Stimulated activated CD4-positive, alpha-beta T cell treated with anti-CD3 and anti-CD28 coated beads, TNF-alpha, amount 100 ng/mL, for 48 hours (primary cell): ENCODE measurements at regions not wholly inside any gene's neighbourhood (a gene's known extent, or its start where the extent isn't known, plus 50 kb on each side); places are given as distances from the start of the nearest gene placed in this dataset.
A peak's percentile ranks its signal among the peaks of the same experiment; 100 is the strongest.

ENCODE experiments used
- DNase-seq, 3 donors: peaks; one replicate each; pipeline ENCODE4 v3.0.0-alpha.2; 2020; ENCODE audit warnings: low read depth in 3 of 3

DNA sequence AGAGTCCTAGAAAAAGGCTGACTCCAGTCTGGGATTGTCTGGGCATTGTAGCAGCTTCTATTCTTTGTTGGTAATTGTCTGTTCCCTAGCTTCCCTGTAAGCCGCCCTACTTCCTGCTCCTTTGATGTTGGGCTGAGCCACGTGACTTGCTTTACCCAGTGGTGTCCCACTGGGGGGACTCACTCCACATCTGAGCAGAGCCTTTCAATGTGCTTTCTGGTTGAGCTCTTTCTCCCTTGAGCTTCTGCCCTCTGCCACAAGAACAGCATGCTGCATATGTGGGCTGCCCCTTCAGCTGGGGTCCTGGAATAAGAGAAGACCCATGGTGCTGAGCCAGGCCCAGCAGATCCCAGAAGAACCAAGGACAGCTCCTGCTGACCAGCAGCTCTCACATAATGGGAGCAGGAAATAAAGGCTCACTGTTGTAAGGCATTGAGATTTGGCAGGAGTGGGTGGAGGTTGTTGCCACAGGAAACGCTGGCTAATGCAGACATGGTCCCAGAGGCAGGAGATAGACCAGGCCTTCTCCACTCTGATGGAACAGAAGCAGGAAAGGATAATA is 276.3 kb upstream of the GJB5 start:
- DNase-seq, result no peak

DNA sequence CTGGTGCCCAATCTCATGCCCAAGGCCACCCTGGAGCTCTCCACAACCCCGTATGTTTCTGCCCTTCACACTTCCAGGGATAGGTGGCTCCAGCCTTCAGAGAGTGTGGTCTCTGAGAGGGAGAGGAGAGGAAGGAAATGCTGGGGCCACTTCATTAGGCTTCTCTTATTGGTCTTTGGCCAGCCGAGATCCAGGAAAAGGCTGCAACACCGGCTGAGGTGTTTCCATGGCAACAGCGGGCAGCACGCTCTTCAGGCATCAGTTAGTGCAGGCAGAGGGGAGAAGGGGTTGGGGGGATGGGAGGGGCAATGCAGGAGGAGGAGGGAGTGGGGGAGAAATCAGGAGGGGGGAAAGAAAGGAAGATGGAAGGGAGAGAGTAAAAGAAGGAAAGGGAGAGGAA is 275.1 kb upstream of the GJB5 start:
- DNase-seq, result no peak

DNA sequence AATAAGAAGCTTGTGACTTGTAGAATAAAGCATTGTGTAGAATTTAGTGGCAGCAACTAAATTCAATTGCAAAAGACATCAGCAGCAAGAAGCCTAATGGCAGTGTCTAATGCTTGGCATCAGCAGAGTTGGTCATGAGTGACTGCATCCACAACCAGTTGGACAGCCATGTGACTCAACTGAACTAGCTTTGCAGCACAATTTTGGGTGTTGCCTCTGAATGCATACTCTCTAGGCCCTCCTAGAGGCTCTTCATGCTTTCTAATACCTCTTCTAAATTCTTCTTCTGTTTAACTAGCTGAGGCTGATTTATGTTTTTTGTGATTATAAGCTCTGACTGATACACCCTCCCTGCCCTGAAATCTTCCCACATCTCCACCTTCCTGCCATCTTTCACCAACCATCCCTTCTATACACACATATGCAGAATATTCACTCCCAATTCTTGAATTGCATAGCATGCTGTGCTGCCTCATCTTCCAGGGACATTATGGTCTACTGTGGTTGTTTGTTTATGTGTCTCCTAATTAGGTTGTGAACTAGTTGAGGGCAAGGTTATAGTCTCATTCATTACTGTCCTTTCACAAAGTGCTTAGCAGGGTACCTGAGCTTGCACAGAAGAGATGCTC is 266.7 kb upstream of the GJB5 start:
- no peak for DNase-seq

DNA sequence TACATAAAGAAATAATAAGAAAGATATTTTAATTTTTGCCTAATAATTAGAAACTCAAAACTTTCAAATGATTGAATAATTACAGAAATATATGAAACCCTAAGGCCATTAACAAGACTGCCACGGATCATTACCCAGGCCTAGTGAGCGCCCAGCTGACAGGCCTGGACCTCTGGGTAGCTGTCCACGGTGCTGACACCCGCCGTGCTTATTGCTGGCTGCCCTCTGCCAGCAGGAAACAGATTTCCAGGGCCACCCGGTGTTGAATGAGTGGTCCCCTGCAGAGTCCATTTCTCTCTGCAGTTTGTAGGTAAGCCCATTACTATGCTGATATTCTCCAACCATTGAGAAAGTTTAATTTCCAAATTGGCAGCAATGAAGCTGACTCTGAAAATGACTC is 254.4 kb upstream of the GJB5 start:
- peak in 1 of 3 donors; percentile 0 for DNase-seq

DNA sequence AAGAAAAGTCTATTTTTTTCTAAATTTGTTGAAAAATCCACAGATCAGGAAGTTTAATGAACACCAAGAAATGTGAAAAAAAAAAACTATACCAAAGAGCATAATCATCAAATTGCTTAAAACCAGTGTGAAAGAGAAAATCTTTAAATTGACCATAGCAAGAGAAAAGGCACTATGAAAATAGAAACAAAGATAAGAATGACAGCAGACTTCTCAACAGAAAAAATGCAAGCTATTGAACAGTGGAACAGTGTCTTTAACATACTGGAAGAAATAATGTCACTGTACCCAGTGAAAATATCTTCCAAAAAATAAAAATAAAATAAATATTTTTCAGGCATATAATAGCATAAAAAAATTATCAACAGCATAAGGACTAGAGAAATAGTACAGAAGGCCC is 243.0 kb upstream of the GJB5 start:
- DNase-seq, result no peak

DNA sequence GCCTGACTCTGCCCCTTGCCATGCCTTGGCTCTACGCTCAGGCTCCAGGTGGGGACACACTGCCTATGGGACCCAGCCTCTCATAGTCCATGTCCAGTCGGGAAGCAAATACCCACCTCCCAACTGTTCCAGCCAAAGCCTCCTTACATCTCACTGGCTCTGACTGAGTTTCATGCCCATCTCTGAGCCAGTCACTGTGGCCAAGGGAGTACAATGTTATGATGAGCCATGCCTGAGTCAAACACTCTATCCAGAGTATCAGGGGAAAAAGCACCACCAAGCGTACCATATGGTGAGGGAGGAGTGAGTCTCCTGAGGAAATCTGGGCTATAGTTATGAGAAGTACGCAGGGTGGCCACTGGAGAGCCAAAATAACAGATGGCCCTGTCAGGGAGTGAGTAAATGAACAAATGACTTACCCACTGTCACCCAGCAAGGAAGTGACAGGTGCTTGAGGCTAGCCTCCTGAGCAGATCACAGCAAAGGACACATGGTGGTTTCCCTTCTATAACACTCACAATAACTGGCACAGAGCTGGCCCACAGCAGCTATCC is 236.6 kb upstream of the GJB5 start:
- no peak for DNase-seq

DNA sequence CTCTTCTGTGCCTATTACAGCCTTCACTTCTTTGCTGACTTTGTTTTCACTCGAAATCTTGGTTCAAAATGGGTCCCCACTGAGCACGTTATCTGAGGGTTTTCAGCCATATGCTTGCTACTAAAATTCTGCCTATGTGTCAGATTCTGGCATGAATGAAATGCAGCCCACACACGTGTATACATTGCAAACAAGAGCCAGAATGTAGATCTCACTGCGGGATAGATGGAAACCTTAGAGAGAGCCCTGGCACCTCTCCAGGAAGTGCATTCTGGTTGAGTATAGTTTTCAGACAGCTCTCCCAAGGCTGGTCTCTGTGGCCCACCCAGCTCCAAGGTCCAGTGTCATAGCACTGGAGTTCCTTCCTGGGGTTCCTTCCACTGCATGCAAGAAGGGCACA is 234.7 kb upstream of the GJB5 start:
- DNase-seq, result no peak

DNA sequence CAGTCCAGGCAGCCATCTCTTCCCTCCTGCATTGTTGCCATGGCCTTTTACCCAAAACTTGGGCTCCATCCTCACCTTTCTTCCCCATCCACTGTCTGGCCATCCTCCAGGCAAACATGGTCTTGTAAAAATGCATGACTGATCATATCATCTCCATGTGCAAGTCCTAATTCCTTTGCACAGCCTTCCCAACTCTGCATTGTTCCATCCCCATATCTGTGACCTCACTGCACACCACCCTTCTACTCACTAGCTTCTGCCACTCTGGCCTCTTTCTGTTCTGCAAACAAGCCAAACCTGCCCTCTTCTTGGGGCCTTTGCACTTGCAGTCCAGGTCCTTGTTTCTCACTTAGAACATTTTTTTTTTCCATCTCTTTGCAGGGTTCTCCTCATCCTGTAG is 230.1 kb upstream of the GJB5 start:
- DNase-seq, result no peak

DNA sequence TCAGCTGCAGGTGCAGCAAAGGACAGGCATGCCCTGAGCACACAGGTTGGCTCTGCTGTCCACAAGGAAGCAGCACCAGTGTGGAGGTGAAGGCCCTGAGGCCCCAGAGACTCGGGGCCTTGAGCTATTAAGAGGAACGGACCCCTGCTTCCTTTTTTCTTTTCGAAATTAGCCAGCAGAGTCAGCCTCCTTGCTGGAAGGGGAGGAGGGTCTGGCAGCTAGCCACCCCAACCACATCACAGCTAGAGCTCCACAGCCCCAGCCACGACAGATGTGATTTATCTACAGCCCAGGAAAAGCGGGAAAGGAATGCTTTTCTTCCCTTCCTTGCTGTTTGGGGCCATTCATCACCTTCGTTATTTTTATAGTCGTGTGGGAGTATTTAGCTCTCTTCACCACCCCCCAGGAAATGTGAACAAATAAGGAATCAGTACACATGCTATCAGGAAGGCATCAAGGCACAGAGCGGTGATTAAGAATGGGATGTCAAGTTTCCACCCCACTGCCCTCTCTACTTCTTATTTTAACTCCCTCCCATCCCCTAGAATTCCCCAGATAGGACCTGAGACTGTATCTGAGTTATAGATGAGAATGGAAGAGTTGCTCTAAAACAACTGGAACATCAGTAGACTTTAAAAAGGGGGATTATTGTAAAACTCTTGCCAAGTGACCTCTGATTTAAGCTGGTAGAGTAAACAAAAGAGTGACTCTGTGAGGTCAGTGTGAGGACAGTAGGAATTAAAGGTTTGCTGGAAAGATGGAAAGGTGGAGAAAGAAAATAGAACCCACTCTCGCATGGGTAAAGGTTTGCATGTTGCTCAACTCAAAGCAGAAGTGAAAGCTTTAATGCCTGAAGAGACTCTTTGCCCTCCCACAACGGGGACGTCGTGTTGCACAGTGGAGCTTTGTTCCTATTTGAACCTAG is 224.7 kb upstream of the GJB5 start:
- no peak for DNase-seq

DNA sequence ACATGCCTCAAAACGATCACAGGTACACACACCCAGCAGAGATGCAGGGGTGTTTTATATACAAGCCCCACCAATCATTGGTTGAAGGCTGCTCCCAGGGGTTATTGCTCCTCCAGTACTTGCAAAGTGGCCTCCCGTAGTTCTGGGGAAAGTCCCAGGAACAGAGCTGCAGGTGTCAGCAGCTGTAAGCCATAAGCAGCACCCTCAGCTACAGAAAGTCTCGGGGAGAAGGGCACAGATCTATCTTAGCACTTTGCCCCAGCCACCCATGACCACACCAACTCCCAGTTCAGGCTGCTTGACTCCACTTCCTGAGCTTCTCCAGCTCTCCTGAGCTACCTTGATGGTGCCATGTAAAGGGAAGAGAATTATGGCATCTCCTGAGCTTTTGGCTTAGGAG is 222.7 kb upstream of the GJB5 start:
- DNase-seq, result no peak

DNA sequence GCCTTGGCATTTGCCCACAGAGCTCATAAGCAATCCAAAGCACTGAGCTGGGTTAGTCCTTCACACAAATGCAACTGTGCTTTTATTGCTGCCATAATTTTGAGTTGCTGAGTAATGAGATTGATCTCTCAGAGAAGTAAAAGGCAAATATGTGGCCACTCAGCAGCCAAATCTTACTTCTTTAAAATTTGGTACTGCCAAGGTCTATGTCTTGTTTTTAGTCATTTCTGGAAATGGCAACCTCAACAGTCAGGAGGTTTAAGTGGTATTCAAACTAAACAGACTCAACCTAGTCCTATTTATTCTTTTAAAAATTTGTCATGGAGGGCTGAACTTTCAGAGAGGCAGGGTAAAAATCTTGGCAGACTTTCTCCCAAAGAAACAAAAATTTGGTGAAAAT is 216.4 kb upstream of the GJB5 start:
- no peak for DNase-seq

DNA sequence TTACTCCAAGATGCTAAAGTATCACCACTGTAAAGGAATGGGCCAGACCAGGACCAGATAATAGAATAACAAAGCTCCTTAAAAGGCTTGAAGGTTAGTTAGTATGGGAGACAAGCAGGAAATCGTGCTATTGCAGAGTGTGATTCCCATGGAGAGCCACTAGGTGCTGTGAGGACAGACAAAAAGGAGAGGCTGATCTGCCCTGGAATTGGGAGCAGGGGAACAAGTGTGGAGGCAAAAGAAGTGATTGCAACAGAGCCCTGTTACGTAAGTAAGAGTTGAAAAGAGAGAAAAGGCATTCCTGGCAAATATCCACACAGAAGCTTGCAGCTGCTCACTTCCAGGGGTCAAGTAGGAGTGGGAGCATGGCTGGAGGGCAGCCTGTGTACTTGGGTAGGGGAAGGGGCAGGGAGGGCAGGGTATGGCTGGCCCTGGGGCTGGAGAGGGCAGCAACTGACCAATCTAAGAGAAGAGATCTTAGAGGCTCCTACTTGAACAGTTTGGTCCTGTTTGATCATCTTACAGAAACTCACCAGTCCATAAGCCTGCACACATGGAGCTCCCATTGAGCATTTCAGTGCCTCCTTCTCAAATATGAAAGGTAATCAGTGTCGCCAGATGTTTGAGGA is 207.7 kb upstream of the GJB5 start:
- no peak for DNase-seq

DNA sequence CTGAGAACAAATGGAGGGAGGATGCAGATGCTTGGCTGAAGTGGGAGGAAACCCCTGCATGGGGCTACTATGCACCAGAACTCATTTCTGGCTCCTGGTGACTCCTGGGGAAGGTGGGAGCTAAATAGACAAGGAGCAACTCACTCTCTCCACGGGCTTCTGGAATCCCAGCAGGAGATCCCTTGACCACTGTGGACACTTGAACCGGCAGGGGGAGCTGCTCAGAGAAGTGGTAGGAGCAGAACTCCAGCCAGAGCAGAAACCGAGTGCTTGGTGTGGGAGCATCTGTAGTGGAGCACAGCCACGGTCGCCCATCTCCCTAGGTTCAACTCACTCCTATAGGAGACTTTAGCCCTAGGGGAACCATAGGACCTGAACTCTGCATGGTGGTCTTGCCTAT is 205.6 kb upstream of the GJB5 start:
- DNase-seq, result no peak

DNA sequence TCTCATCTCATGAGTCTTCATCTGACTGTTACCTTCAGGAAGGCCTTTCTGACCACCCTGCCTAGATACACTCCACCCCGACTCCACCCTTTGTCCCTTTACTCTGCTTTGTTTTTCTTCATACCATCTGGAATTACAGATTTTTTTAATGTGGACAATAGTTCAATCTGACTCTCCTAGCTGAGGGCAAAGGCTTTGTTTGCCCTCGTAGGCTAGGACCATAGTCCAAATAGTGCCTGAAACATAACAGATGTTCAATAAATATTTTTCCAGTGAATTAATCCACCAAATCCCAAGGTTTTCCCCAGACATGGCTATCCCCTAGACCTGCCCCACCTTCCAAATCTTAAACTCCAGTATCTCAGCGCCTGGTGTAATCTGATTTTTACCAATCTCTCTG is 176.5 kb upstream of the GJB5 start:
- DNase-seq, result no peak

DNA sequence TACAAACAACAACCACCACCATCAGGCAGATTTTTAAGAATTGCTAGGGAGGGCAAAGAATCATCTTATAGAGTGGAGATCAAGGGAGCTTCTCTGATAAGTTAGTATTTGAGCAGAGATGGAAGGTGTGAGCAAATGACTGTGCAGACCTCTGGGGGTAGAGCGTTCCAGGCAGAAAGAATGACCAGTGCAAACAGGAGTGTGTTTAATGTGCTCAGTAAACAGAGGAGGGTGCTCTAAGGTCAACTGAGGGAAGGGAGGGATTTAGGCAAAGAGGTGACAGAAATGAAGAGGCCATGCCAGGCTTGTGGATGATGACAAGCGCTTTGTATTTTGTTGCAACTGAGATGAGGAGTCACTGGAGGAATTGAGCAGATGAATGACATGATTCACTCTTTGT is 172.5 kb upstream of the GJB5 start:
- DNase-seq, result no peak

DNA sequence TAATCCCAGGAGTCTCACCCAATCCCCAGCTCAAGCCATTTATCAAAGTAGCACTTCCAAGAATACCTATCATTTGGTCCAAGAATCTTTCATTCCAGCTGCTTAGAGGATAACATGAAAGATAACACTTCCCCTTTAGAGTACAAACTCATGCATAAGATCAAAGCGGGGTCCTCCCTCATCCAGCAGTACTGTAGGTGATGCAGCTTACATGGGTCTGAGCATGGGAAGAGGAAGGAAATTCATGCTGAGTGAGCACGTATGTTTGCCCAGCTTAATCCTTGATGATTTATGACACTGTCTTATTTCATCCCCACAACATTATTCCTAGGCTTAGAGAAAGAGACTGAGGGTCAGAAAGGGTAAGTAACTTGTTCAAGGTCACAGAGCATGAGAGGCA is 167.1 kb upstream of the GJB5 start:
- no peak for DNase-seq

DNA sequence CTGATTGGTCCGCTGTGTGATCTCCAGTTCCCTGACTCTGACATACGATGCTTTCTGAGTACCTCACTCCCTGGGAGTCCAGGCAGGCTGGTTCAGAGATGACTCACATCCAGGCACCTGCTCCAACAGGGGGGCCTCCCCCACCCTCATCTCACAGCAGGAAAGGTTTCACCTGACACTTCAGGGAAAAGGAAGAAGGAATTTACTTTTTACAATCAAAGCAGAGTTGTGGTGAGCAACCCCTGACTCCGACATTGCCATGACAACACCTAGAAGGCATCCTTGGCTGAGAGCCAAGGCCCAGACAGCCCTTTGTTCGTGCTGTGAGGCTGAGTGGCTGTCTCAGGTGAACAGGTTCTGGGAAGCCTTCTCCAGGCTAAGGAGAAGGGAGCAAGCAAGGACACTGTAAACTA is 164.6 kb upstream of the GJB5 start:
- DNase-seq, result no peak

DNA sequence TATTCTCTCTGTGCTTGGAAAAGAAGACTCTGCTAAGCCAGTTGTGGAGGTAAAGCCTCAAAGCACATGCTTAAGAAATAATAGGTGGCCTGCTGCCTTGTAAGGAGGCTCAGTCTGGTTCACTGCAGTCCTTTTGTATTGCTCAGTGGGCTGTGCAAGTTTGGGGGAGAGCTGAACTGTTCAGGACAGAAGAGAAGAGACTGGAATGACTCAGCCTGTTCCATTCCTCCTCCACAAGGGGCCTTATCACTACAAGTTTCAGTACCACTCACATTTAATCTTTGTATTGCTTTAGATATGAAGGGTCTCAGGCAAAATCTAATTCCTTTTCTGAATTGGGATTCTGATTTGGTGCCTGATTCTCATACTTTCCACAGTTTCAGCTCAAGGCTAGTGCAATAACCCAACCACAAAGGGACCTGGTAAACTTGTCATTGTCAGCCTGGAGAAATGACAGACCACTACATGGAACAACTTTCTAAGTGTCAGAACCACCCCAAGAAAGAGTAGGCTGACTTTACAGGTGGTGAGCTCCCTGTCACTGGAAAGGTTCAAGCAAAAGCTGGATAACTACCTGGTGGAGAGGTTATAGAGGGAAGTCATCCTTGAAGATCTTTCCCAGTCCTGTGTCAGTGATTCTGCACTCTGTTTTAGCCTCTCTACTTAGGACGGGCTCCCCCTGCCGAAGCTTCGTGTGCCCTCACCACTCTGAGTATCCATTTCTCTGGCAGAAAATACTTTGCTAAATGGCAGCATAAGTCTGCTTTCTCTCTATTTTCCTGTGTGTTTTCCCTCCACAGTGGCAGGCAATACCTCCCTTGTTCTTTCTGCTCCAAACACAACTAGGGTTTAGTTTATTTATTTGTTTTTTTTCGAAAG is 162.9 kb upstream of the GJB5 start:
- DNase-seq, result no peak

DNA sequence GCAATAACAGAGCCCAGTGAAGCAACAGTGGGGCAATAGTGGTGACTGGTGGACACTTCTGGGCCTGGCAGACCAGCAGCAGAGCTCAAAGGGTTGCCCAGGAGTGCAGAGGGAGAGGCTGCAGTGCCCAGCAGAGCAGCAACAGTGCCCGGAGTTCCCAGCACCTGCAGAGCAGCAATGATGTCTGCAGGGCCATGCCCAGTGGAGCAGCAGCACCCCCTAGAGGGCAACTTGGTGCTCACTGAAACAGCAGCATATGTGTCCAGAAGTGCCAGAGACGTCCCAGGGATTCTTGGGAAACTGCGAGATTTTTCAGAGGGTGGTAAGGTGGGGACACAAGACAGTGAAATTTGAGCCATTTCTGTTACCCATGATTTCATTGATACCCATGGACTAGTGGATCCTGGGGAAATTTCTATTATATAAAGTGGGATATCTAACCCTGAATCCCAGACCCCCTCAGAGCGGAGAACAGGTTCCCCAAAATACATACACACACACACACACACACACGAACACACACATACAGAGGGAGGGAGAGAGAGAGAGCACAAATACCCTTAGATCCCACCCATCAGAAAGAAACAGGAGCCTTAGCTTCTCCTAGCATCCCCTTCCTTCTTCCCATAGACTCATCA is 156.9 kb upstream of the GJB5 start:
- peak; percentile 31 to 48 (median 48) for DNase-seq

DNA sequence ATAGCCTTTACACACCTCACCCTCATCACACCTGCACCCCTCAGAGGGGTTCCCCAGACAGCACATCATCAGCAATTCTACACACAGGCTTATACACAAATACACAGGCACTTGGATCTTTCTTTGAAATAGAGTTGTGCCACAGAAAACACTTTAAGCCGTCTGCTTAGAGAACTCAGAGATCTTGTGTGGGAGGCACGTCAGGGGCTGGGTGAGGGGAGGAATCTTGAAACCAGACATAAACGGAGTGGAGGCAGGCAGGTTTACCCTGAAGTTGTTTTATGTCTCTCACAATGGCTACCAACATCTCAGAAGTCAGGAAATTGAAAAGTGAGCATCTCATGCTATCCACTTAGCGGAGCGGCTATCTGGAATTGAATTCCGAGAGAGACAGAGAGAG is 151.9 kb upstream of the GJB5 start:
- no peak for DNase-seq

DNA sequence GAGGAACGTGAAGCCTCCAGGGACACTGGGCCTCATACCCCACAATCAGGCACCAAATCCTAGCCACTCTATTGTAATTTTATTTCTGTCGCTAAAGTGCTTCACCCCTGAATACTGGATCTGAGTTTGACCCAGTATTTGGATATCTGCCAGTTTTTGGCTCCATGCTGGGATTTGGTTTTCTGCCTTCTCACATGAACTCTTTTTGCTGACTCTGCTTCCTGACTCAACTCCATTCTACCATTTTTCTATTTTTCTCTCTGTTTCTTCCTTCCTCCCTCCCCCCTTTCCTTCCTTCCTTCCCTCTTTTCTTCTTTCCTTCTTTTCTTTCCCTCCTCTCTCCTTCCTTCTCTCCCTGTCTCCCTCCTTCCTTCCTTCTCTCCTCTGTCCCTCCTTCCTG is 151.3 kb upstream of the GJB5 start:
- DNase-seq, result no peak
